ENCODE measurements at regions not wholly inside any gene's neighbourhood (a gene's known extent, or its start where the extent isn't known, plus 50 kb on each side); places are given as distances from the start of the nearest gene placed in this dataset.

GRCh38 chr21:29443411-29444010 is 144.8 kb downstream of the BACH1 start:
- no peak for DNase-seq (ENCODE audit: low read depth in 2 of 2)

- DNase-seq (ENCODE audit: low read depth in 2 of 2), result no peak
Observed at GRCh38 chr21:29448766-29449165, 150.0 kb downstream of the BACH1 start.

- no peak for DNase-seq (ENCODE audit: low read depth in 2 of 2)
Observed at GRCh38 chr21:29449306-29449950, 150.7 kb downstream of the BACH1 start.

GRCh38 chr21:29450058-29450457 is 151.3 kb downstream of the BACH1 start:
- no peak for DNase-seq (ENCODE audit: low read depth in 2 of 2)

GRCh38 chr21:29453511-29453910 is 154.8 kb downstream of the BACH1 start:
- no peak for DNase-seq (ENCODE audit: low read depth in 2 of 2)

- no peak for DNase-seq (ENCODE audit: low read depth in 2 of 2)
Observed at GRCh38 chr21:29454179-29454578, 155.5 kb downstream of the BACH1 start.

- DNase-seq (ENCODE audit: low read depth in 2 of 2), result no peak
Observed at GRCh38 chr21:29462479-29462878, 163.8 kb downstream of the BACH1 start.

GRCh38 chr21:29465546-29465945 is 166.8 kb downstream of the BACH1 start:
- DNase-seq (ENCODE audit: low read depth in 2 of 2), result no peak

GRCh38 chr21:29466532-29466931 is 167.8 kb downstream of the BACH1 start:
- DNase-seq (ENCODE audit: low read depth in 2 of 2), result no peak

- no peak for DNase-seq (ENCODE audit: low read depth in 2 of 2)
Observed at GRCh38 chr21:29470397-29470796, 171.7 kb downstream of the BACH1 start.

- no peak for DNase-seq (ENCODE audit: low read depth in 2 of 2)
Observed at GRCh38 chr21:29473808-29474207, 175.1 kb downstream of the BACH1 start.

- DNase-seq (ENCODE audit: low read depth in 2 of 2), result no peak
Observed at GRCh38 chr21:29475329-29475728, 176.6 kb downstream of the BACH1 start.

GRCh38 chr21:29477347-29477746 is 178.6 kb downstream of the BACH1 start:
- DNase-seq (ENCODE audit: low read depth in 2 of 2), result no peak

GRCh38 chr21:29477941-29478340 is 179.2 kb downstream of the BACH1 start:
- DNase-seq (ENCODE audit: low read depth in 2 of 2), result no peak

GRCh38 chr21:29481081-29481480 is 182.4 kb downstream of the BACH1 start:
- DNase-seq (ENCODE audit: low read depth in 2 of 2), result no peak

GRCh38 chr21:29481641-29482040 is 182.9 kb downstream of the BACH1 start:
- DNase-seq (ENCODE audit: low read depth in 2 of 2), result no peak

GRCh38 chr21:29486306-29486807 is 187.6 kb downstream of the BACH1 start:
- DNase-seq (ENCODE audit: low read depth in 2 of 2), result no peak

Data from activated CD4-positive, alpha-beta T cell treated with anti-CD3 and anti-CD28 coated beads for 24 hours (primary cell).